Parathyroid adenoma (tissue), 2 donors: ENCODE measurements at regions not wholly inside any gene's neighbourhood (a gene's known extent, or its start where the extent isn't known, plus 50 kb on each side); places are given as distances from the start of the nearest gene placed in this dataset.

ENCODE experiments used
- H2AFZ ChIP-seq: fragments of 300-600 bp; sonication (generic); one replicate; pipeline ENCODE4 v1.7.0; 2017; ENCODE audit warnings: antibody characterized with exemption, mild to moderate bottlenecking
- H3K27ac ChIP-seq: fragments of 300-600 bp; sonication (generic); one replicate; pipeline ENCODE4 v1.7.0; 2017
- H3K27me3 ChIP-seq: fragments of 300-600 bp; sonication (generic); one replicate; pipeline ENCODE4 v1.7.0; 2017; ENCODE audit warnings: low read length; ENCODE audit not compliant: control insufficient read depth, insufficient read depth
- H3K36me3 ChIP-seq: fragments of 300-600 bp; sonication (generic); one replicate; pipeline ENCODE4 v1.7.0; 2017; ENCODE audit warnings: low read length; ENCODE audit not compliant: control insufficient read depth, insufficient read depth
- H3K4me1 ChIP-seq: fragments of 300-600 bp; sonication (generic); one replicate; pipeline ENCODE4 v1.7.0; 2017; ENCODE audit warnings: control low read depth
- H3K4me2 ChIP-seq: fragments of 300-600 bp; sonication (generic); one replicate; pipeline ENCODE4 v1.7.0; 2017; ENCODE audit warnings: low read length
- H3K4me3 ChIP-seq: fragments of 300-600 bp; sonication (generic); one replicate; pipeline ENCODE4 v1.7.0; 2017; ENCODE audit warnings: low read depth, low read length
- H3K79me2 ChIP-seq: fragments of 300-600 bp; sonication (generic); one replicate; pipeline ENCODE4 v1.7.0; 2017; ENCODE audit warnings: control low read depth
- H3K9ac ChIP-seq: fragments of 300-600 bp; sonication (generic); one replicate; pipeline ENCODE4 v1.7.0; 2017; ENCODE audit warnings: mild to moderate bottlenecking
- H3K9me3 ChIP-seq: fragments of 300-600 bp; sonication (generic); one replicate; pipeline ENCODE4 v1.7.0; 2017; ENCODE audit warnings: low read length; ENCODE audit not compliant: control insufficient read depth
- CTCF ChIP-seq: fragments of 300-600 bp; sonication (generic); IDR thresholded peaks from one replicate; pipeline ENCODE4 v1.7.0; 2017; ENCODE audit warnings: antibody characterized with exemption, mild to moderate bottlenecking
- donor health status: primary hyperparathyroidism.

- no peak overlapping the region for H3K4me3 ChIP-seq
- no peak overlapping the region for H2AFZ ChIP-seq
- H3K36me3 ChIP-seq: no peaks in the 10 kb centered on the region
- H3K9ac ChIP-seq: no peak overlapping the region
- no peaks in the 10 kb centered on the region for H3K79me2 ChIP-seq
- TF ChIP-seq CTCF: no peak
- peaks cover 2% of the 10 kb centered on the region for H3K4me1 ChIP-seq
- no peak overlapping the region for H3K27ac ChIP-seq
- H3K27me3 ChIP-seq: no peaks in the 10 kb centered on the region
- no peaks in the 10 kb centered on the region for H3K9me3 ChIP-seq
- no peak overlapping the region for H3K4me2 ChIP-seq
Observed at GRCh38 chr3:66803721-66804695, 194.1 kb upstream of the KBTBD8 start.

GRCh38 chr3:66808891-66809594 lies 189.1 kb upstream of the KBTBD8 start:
- Histone ChIP-seq H3K27ac (no peak overlapping the region), H3K9ac (no peak overlapping the region), H3K4me2 (no peak overlapping the region), H3K27me3 (no peaks in the 10 kb centered on the region), H3K36me3 (no peaks in the 10 kb centered on the region), H2AFZ (no peak overlapping the region), H3K4me3 (no peak overlapping the region), H3K79me2 (no peaks in the 10 kb centered on the region), H3K4me1 (peaks cover 2% of the 10 kb centered on the region), H3K9me3 (no peaks in the 10 kb centered on the region)
- TF ChIP-seq CTCF: no peak

GRCh38 chr3:66809595-66809958 lies 188.5 kb upstream of the KBTBD8 start:
- no peak overlapping the region for H3K9ac ChIP-seq
- no peaks in the 10 kb centered on the region for H3K79me2 ChIP-seq
- no peaks in the 10 kb centered on the region for H3K36me3 ChIP-seq
- H3K27me3 ChIP-seq: no peaks in the 10 kb centered on the region
- H3K4me2 ChIP-seq: no peak overlapping the region
- TF ChIP-seq CTCF: no peak
- H2AFZ ChIP-seq: no peak overlapping the region
- H3K9me3 ChIP-seq: no peaks in the 10 kb centered on the region
- H3K27ac ChIP-seq: no peak overlapping the region
- H3K4me3 ChIP-seq: no peak overlapping the region
- H3K4me1 ChIP-seq: peaks cover 2% of the 10 kb centered on the region

GRCh38 chr3:66812136-66812535 lies 186.0 kb upstream of the KBTBD8 start:
- Histone ChIP-seq H3K4me2 (no peak overlapping the region), H3K4me1 (peaks cover 2% of the 10 kb centered on the region), H3K36me3 (no peaks in the 10 kb centered on the region), H3K4me3 (no peak overlapping the region), H3K79me2 (no peaks in the 10 kb centered on the region), H3K9me3 (no peaks in the 10 kb centered on the region), H3K9ac (no peak overlapping the region), H2AFZ (no peak overlapping the region), H3K27ac (no peak overlapping the region), H3K27me3 (no peaks in the 10 kb centered on the region)
- TF ChIP-seq CTCF: no peak
